ENCODE measurements at regions not wholly inside any gene's neighbourhood (a gene's known extent, or its start where the extent isn't known, plus 50 kb on each side); places are given as distances from the start of the nearest gene placed in this dataset.
"Not testable (repeated sequence)": the region's sequence is repeated elsewhere in the genome, so short reads cannot be mapped to it uniquely, and the experiment has no call there.

DNA sequence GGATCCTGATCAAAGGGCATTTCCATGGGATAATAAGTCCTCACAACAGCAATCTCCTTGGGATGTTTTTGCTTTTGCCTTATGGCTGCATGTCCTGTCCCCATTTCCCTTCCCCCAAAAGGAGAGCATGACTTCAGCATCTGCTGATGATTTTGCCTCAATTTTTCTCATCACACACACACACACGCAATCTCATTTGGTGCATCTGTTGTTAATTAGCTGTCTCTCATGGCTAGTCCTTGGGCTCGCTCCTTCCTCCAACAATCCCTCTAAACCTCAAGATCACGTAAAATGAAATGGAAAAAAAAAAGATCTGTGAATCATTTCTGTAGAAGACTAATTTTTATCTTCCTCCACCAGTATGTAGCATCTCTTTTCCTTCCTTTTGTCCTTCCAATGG lies 153.6 kb downstream of the RBMX2 start:
- no peak for DNase-seq

DNA sequence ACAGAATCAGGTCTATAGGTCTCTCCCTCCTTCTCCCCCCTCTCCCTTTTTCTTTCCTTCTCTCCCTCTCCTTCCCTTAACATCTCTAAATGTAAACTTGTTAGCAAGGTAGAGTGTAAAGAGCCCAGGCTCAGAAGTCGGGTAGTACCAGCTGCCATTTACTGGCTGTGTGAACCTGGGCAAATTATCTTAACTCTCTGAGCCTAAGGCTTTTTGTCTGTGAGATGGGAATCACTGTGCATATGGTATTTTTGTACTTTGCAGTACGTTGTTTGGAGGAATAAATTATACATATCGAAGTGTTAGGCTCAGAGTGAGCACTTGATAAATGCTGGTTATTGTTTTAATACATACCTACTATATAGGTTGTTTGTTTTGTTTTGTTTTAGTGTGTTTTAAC lies 154.0 kb downstream of the RBMX2 start:
- no peak for DNase-seq

DNA sequence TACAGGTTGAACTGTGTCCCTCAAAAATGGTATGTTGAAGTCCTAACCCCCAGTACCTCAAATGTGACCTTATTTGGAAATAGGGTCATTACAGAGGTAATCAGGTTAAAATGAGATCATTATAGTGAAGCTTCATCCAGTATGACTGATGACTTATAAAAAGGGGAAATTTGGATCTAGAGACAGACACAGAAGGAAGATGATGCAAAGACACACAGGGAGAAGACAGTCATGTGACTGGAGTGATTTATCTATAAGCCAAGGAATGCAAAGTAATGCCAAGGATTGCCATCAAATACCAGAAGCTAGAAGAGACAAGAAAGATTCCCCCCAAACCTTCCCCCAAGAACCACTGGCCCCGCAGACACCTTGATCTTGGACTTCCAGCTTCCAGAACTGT lies 155.2 kb downstream of the RBMX2 start:
- DNase-seq = no peak

DNA sequence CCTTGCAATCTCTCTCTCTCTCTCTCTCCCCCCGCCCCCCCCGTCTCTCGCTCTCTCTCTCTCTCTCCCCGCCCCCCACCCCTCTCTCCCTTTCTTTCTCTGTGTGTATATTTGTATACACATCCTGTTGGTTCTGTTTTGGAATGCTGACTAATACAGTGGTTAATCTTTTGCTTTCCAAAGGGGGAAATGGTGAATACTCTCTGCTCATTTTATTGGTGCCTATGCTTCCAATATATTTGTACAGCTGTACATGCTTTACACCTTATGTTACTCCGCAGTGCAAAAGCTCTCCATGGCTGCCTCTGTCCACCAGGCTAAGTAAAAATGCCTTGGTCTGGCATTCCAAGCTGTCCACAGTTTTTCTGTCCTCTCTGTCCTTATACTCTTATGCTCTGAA lies 158.8 kb downstream of the RBMX2 start:
- DNase-seq = no peak

DNA sequence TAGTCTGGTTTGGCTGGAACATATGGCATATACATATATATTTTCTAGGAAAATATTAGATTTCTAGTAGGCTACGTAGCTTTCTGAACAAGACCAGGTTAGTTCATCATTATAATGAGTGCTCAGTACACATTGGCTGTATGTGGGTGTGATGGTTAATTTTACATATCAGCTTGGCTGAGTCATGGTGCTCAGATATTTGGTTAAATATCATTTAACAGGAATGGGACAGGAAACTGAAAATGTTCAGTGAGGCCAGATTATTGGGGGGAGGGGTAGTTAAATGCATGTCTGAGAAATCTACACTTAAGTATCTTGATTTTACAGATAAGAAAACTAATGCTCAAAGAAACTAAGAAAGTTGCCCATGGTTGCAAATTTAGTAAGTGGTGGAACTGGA lies 160.1 kb downstream of the RBMX2 start:
- DNase-seq = no peak

DNA sequence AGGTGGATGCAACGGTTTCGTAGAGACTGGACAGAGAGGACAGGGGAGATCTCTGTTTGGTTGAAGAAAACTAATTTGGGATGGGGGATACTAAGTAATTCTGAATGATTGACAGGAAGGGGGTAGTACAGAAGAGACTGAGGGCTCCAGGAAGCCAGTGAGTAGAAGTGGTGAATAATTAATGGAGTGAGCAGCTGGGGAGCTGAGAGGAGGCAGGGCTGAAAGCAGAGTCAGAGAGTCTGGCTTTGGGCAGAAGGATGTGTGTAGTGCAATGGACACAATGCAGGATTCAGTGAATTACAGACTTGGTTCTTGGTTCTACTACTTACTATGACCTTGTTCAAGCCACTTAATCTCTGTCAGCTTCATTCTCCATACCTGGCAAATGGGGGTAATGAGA lies 161.7 kb downstream of the RBMX2 start:
- no peak for DNase-seq

DNA sequence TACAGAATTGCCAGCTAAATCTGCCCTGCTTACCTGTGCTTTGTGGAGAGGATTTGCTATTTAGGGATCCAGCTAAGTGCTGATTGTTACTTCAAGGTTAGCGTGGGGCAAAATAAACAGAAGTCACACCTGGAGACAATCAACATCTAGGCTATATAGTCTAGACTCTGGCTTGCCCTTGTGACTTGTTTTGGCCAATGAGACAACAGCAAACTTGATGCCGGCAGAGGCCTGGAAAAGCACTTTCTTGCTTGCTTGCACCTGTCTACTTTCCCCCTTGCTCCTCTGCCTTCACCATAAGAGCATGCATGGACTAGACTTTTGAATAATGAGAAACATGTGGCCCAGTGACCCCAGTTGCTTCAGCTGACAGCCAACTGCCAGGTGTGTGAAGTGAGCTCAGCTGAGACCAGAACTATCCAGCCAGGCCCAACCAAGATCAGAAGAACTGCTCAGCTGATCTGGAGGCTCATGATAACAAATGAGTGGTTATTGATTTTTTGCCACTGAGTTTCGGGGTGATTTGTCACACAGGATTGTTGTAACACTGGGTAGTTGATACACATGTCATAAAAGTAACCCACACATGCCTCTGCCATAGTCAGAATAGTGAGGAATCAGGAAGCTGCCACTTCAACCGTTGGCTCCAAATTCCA lies 164.4 kb downstream of the RBMX2 start:
- no peak for DNase-seq

DNA sequence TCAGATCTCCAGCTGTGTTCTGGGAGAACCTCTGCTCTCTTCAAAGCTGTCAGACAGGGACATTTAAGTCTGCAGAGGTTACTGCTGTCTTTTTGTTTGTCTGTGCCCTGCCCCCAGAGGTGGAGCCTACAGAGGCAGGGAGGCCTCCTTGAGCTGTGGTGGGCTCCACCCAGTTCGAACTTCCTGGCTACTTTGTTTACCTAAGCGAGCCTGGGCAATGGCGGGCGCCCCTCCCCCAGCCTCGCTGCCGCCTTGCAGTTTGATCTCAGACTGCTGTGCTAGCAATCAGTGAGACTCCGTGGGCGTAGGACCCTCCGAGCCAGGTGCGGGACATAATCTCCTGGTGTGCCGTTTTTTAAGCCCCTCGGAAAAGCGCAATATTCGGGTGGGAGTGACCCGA lies 171.2 kb downstream of the RBMX2 start:
- DNase-seq = not testable (repeated sequence)

Data from hematopoietic multipotent progenitor cell treated with erythropoietin and hydrocortisone succinate and interleukin-3 and kit ligand, for 8 days (in vitro differentiated cells).